ENCODE measurements at regions not wholly inside any gene's neighbourhood (a gene's known extent, or its start where the extent isn't known, plus 50 kb on each side); places are given as distances from the start of the nearest gene placed in this dataset.
"Not testable (repeated sequence)": the region's sequence is repeated elsewhere in the genome, so short reads cannot be mapped to it uniquely, and the experiment has no call there.

DNA sequence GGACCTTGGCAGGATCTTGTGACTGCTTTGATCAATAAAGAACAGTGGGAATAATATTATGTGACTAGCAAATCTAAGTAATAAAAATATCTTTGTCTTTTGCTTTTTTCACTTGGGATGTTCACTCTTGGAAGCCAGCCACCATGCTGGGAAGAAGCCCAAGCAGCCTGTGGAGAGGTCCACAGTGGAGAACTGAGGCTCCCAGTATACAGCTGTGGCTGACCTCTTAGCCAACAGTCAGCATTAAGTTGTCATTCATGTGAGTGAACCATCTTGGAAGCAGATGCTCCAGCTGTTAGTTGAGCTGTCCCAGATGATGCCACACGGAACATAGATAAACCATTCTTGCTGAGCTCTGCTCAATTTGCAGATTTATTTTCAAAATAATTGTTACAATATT is 160.0 kb downstream of the OSR1 start:
- no peak for DNase-seq

DNA sequence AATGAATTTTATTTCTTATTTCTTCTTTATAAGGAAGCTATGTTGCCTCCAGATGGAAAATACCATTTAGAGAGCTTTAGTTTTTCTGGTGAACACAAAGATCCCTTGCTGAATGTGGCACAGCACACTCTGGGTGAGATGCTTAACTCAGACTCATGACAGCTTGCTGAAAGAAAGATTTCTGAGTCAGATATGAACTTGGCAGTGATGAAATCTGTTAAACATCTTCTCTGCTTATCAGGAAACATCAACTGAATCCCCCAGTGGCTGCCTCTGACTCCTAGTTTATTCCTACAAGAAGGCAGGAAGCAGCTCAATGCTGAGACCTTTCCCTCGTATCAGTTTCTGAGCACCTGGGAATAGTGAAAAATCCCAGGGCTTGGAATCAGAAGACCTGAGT is 162.8 kb downstream of the OSR1 start:
- DNase-seq = no peak

DNA sequence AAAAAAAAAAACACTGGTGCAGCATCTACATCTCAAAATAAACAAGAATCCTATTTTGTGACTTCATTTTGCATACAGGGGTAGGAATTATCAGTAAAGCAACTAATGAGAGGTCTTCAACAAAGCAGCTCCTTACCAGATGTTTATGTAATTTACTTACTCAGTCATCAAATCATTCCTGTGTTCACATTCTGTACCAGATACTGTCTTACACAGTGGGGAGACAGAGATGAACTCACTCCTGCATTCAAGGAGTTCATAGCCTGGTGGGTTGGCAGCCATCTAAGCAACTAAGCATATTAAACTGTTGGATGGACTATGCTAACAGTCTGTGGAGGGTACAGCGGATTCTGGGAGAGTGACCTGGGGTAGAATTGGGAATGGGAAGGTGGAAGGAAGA is 169.0 kb downstream of the OSR1 start:
- no peak for DNase-seq

DNA sequence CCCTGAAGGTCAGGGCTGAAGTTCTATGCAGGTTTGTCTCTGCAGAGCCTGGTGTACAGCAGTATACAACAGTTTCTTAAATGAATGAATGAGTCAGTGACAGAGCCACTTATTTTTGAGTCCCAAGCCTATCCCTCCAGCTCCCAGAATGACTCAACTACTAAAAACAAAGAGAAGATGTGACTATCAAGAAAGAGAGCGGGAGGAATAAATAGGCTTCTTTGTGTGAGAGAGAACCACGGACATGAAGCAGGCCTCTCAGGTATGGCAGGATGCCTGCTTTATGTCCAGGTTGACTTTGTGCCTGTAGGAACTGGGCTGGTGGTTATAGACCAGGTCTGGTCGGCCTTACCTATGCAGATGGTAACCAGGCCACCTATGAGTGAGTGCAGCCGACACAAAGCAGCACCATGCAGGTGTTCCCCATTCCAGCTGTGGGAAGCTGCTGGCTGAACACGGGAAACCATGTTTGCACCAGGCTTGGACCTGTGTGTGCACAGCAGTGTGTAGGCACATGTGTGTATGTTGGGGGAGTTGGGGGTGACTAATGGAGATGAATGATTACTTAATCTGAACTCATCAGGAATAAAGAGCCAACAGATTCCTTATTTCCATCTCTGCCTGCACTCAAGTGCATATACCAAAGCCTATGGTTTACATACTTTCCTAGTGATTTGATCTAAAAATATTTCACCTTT is 171.0 kb downstream of the OSR1 start:
- no peak for DNase-seq

DNA sequence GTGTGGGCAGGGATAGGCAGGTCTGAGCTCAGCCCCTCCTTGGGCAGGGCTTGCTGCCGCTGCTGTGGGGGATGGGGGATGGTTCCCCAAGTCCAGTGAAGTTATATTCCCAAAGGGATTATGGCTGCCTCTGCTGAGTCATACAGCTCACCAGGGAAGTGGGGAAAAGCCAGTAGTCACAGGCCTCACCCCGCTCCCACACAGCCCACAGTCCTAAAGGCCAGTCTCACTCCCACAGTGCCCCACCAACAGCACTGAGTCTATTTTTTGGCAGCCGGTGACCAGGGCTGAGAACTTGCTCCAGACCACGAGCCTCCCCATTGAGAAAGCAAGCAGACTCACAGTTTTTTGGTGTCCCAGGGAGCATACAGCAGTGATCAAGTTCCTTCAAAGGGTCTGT is 173.3 kb downstream of the OSR1 start:
- no peak for DNase-seq

DNA sequence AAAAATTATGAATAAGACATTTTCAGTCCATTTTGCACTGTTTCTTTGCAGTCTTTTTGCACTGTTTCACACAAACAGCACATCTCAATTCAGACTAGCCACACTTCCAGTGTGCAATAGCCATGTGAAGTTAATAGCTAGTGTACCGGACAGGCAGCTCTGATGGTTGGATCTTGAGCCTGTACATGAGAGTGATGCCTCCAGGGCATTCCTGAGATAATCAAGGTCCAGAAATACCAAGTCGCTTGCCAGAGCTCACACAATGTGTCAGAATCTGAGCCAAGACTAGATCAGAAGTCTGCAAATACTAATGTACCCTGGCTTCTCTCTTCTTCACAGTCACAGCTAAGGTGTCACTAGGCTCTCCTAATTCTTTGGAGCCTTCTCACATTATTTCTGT is 180.2 kb downstream of the OSR1 start:
- DNase-seq = no peak

DNA sequence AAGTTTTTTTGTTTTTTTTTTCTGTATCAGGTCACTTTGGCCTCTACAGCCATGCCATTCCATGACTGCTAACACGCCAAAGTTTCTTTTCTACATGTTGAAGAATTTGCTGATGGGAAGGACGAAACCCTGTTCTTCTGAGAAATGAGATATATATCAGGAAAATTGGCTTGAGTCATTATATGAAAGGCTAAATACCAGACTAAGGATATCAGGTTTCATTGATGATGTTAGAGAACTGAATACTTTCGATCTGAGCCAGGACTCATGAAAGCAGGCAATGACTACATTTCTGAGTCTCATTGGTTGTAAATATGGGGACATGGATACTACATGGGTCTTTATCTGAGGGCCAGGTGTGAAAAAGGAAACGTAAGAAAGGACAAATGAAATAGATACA is 181.4 kb downstream of the OSR1 start:
- no peak for DNase-seq

DNA sequence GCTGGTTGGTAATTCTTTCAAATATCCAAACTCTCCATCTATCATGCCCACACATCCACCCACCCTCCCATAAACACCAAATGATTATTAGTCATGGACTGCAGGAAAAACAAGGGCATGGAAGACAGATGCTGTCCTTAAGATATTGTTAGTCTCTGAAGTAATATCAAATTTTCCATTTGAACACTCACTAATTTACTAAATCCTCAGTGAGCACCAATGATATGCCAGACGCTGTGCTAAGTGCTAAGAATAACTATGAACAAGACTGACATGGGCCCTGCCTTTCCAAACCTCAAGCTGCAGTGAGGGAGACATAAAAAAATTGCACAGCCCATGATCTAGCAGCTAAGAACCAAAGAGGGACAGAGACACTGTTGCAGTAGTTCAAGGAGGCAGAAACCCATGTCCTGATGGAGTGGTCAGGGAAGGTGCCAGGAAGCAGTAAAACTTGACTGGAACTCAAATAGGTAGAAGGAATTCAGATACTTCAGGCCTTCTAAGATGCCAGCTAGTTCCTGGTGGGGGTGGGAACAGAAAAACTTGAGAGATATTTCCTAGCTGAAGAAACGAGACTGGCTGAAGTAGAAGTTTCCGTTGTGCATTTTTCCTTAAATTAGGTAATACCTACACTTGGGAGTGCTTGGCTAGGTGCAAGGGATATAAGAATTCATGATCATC is 182.1 kb downstream of the OSR1 start:
- no peak for DNase-seq

DNA sequence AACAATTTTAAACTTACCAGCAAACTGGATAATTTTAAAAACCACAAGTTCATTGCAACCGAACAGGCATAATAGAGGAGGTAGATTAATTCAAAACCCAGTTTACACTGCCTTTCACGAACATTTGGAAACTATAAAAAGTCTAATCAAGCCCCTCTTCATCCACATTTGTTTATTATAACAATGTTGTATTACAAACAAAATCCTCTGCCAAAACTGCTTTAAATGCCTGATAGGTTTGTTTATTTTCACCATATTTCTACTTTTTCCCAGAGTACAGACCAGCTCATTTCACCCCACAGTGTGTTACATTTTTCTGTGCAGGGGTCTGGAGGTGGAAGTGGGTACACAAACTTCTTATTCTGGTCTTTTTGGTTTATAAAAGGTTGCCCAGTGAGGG is 184.2 kb downstream of the OSR1 start:
- no peak for DNase-seq

DNA sequence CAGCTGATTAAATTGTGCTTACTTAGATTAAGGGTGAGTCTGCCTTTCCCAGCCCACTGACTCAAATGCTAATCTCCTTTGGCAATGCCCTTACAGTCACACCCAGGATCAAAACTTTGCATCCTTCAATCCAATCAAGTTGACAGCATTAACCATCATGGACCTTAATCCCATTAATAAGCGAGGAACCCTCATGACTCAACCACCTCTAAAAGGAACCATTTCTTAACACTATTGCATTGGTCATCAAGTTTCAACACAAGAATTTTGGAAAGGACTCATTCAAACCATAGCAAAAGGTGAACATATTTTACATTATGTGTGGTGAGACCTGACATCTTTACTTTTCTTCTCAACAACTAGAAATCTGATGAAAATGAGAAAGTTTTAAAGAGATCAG is 187.0 kb downstream of the OSR1 start:
- DNase-seq = no peak

DNA sequence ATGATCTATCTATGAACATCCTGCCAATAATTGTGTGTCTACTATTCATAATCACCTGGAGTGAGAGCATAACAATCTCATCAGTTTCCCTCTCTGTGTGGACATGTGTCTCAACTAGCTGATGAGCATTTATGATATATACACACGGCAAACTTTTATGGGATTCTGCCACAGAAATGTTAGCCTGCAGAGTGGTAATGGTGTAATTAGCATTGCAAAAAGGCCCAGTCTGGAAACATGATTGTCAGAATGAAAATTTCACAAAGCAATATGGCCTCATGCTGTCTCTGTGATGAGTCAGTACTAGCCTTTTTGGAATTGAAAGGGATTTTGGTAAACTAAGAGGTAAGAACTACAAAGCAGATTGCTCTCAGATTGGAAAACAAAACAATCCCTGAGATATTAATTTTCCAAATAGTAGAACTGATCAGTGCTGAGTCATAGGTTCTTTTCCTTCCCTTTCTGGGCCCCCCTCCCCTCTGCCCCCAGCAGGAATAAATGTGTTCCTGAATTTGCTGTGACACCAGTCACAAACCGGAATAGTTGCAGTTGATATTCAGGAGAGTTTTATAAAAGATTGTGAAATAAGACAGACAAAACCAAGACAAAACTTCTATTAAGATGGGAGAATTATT is 189.2 kb downstream of the OSR1 start:
- no peak for DNase-seq

DNA sequence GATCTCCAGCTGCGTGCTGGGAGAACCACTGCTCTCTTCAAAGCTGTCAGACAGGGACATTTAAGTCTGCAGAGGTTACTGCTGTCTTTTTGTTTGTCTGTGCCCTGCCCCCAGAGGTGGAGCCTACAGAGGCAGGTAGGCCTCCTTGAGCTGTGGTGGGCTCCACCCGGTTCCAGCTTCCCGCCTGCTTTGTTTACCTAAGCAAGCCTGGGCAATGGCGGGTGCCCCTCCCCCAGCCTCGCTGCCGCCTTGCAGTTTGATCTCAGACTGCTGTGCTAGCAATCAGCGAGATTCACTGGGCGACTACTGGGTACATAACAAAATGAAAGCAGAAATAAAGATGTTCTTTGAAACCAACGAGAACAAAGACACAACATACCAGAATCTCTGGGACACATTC is 194.3 kb downstream of the OSR1 start:
- DNase-seq = not testable (repeated sequence)

DNA sequence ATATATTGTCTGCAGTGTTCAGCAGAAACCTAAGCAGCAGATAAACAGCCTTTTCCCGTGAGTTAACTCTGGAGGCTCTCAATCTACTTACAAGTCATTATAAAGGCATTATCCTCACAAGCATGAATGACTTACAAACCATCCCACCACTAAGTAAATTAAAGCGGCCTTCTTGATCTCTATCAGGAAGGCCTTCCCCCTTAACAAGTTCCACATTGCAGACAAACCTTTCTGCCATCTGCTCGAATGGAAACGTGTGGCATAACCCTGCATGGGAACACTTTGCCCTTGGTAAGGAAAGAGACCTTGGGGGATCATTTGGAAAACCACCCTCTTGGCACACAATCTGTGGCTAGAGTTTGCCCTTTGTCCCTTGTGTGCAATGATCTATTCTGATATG is 199.5 kb downstream of the OSR1 start:
- no peak for DNase-seq

DNA sequence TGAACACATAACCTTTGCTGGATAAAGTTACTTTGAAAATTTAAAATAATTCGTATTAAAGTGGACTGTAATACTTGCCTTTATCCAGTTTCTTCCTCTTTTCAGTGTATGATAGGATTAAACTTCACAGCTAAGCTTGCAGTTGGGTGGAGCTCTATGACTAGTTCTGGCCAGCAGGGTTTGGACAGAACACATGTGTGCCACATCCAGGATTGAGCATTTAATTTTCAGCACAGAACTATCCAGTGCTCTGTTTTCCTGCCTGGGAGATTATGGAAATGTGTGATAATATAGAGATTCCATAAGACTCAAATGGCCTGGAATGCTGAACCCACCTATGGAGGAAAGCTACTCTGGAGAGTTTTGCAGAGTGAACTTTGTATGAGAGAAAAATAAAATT is 200.2 kb downstream of the OSR1 start:
- DNase-seq = no peak

DNA sequence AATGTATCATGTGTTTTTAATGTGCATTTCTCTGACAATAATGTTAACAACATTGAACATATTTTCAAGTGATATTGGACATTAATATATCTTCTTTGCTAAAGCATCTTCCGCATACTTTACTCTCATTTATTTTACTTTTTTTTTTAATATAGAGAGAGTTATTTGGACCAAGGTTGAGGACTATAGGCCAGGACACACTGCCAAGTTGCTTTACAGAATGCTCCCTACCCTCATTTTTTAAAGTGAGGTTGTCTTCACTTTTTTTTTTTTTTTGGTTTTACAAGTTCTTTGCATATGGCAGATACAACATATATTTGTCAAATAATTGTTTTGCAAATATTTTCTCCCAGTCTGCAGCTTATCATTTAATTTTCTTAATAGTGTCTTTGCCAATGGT is 201.8 kb downstream of the OSR1 start:
- no peak for DNase-seq

DNA sequence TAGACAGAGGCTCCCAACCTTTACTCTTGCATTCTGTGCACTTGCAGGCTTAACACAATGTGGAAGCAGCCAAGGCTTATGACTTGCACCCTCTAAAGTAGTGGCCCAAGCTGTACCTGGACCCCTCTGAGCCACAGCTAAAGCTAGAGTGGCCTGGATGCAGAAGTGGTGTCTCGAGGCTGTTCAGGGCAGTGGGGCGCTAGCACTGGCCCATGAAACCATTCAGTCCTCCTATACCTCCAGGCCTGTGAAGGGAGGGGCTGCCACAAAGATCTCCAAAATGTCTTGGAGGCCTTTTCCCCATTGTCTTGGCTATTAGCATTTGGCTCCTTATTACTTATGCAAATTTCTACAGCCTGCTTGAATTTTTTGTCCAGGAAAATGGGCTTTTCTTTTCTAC is 207.7 kb downstream of the OSR1 start:
- DNase-seq = no peak

DNA sequence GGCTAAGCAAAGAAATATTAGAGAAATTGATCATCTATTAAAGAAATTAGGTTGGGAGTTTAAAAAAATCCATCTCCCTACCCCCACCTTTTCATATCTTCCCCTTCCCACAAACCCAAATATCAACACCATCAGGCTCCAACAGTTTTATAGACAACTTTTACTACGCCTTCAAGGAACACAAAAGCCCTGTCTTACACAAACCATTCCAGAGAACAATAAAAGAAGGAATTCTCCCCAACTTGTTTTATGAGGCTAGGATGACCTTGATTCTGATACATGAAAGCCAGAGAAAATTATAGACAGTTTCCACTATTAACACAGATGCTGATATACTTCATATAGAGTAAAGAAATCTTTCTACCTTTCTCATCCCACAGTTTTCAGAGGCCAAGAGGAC is 211.6 kb downstream of the OSR1 start:
- DNase-seq = no peak

DNA sequence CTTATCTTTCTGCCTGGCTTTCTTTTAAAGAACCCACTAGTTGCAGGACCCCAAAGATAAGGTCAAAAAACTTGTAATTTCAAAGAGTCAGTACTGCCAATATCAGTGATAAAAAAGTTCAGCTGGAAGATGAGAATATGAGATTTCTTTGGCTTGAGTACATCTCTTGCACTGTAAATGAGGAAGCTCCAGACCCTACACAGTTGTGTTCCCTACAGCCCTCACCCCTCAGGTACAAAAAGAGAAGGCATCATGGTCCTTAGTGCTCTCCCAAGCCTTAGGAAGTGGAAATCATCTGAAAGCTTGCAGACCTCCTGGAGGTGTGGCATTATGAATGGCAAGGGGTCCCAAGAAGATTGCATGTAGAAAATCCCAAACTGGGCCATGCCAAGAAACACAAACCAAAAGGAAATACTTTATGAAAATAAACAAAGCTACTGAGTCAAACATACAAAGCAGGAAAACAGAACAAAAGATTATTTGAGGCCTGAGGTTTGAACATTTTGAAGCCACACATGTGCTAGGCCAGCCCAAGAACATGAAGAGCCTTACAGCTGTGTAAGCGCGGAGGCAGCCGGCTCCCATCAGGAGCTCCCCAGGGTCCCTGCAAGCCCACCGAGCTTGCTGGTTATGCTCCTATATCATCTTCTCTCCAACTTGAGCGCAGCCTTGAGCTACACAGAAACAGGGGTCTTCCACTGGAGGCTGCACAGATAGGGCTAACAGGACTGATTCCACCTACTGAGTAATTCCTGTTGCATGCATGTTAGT is 217.0 kb downstream of the OSR1 start:
- DNase-seq = no peak

DNA sequence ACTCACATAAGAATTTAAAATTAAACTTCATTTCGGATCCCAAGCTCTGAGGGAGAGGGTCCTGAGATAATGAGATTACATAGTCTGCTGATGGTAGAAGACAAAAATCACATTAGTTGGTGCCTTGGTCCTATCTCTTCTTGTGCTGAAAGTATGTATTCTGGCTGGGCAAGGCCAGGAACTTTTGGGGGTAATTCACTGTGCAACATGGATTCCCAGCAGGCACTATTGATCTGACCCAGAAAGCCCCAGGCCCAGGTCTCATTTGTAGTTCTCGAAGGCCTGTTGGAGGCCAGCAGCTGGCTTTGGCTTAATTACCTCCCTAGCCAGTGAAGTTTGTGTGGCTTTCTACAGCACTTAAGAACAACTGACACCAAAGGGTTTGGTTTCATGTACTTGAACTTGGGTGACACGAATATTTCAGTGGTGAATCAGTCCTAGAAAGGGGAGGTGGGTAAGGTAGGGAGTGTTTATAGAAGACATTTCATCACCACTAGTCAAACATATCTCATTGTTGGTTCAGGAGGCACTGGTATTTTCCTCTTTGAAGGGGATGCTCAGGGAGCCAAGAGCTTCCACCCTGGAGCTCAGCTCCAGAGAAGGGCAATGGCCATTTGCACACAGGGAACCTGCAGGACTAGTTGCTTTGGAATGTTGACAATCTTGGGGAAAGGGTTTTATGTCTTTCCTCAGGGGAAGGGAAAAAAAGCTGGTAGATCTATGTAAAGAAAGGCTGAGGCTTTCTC is 217.8 kb downstream of the OSR1 start:
- no peak for DNase-seq

DNA sequence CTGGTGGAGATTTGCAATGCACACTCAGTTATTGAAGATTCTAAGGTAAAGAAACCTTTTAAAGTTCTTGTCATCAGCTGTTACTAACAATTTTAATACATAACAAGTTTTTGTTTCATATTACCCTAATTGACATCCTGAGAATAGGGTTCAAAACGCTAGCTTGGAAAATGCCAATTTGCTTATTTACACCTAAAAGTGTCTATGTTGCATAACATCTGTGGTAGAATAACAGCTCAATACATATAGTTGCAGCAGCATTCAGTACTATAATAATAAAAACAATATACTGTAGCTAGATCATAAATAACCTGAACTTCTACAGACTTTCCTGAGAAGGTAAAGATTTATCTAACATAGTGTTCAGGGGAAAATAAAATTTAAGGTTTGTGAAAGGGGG is 219.0 kb downstream of the OSR1 start:
- DNase-seq = no peak

DNA sequence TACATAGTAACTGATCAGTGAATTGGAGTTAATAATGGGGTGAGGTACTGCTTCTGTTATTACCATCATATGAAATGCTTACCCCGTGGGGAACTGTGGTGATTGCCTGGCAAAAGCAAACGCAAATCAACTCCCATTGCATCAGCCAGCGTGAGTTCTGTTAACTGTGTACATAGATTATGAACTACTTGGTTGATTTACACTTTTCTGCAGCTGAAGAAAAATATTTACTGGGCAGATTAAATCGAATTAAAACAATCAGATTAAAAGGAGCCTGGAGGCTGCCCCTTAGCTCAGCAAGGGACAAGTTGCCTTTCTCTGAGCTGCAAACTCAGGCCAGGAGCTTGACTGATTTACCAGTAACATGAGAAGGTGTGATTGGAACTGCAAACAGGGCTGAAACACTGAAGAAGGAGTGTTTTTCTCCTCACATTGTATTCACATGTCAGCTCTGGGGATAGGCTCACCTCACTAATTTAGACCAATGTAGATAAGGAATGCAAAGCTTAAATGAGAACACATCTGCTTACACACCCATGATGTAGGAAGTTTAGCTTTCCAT is 220.1 kb downstream of the OSR1 start:
- DNase-seq = no peak

DNA sequence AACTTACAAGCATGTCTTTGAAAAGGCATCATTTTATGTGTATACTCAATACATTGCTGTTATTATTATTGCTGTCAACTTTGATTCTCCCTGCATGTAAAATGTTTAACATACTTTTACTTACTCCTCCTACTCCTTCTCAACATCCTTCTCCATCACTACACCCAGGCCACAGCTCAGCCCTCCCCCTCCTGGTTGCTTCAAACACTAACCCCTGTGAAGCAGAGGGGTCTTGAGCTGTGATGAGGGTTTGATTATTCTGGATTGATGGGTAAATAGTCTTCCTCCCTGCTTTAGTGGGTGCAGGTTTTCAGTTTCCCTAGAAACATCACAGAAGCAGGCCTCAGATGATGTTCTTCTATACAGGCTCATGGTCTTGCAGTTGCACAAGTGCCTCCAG is 221.0 kb downstream of the OSR1 start:
- DNase-seq = no peak

DNA sequence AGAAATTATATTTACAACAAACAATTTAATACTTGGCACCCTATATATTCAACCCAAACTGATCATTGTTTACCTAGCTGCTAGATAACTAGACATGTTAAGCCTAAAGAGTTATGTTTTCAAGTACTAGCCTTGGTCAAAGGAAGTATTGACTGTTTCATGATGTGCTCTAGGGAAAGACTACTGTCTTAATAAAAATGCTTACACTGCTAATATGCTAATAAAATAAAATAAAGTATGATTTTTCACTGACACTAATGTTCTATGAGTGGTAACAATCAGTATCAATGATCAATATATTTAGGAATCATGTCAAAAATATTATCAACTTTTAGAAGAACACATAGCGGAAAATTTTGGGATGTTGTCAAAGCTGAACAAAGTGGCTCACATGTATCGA is 225.5 kb downstream of the OSR1 start:
- no peak for DNase-seq
